ENCODE measurements at regions not wholly inside any gene's neighbourhood (a gene's known extent, or its start where the extent isn't known, plus 50 kb on each side); places are given as distances from the start of the nearest gene placed in this dataset.

DNA sequence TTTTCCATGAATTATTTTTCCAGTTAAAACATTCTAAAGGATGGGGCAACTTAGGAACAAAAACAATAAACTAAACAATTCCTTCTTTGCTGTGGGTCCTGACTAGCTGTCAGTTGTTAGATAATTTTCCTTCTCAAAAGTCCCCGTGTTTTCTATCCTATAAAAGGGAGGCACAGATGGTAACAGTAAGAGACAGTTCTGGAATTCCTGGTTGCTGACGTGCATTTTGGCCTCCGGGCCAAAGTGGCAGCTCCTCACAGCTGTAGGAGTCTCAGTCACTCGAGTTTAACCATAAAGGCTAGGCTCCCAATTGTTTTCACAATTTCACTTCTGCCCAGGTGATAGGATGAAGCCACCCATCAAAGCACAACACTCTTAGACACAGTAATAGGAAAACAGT, 77.0 kb upstream of the ZNF423 start (continued):
- TF ChIP-seq NANOG (IDR thresholded peaks at IDR 0.05; ENCODE audit: borderline replicate concordance): no peak
- TF ChIP-seq STAT1 (IDR thresholded peaks at IDR 0.05; ENCODE audit: unreplicated experiment): no peak
- TF ChIP-seq JUNB (IDR thresholded peaks at IDR 0.05; ENCODE audit: unreplicated experiment): no peak

DNA sequence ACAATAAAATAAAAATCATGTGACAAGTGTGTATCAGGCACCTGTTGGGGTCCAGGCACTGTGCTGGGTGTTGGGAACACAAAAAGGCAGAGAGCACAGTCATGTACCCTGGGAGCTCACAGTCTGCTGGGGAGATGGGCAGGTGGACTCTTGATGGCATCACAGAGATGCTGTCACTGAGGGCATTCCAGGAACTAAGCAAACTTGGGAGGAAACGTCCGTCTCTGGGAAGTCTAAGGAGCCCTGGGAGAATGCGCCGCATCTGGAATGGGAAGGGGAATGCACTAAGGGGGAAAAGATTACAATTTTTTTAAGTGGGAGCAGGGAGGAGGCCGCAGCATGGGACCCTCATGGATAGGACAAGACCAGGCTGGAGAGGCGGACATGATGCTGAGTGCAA, 80.9 kb upstream of the ZNF423 start:
- Mint-ChIP-seq H3K4me3 (no peak overlapping the region), H3K4me1 (peaks cover 9% of the 10 kb centered on the region), H3K9me3 (peaks cover 20% of the 10 kb centered on the region), H3K27ac (no peak overlapping the region), H3K36me3 (ENCODE audit: low read depth) (peaks cover 6% of the 10 kb centered on the region; the same call in 2 of the 3 replicates), H3K27me3 (ENCODE audit: insufficient read depth, low read depth, poor library complexity) (peaks cover 11% of the 10 kb centered on the region)
- Histone ChIP-seq H2AFZ (no peak overlapping the region), H3F3A (replicated peaks; ENCODE audit: low read depth) (no peaks in the 10 kb centered on the region), H3K4me2 (no peak overlapping the region), H4K20me1 (replicated peaks; ENCODE audit: insufficient read depth) (no peaks in the 10 kb centered on the region), H3K27ac (ENCODE audit: low read depth) (no peak overlapping the region), H3K27me3 (ENCODE audit: insufficient read depth) (no peaks in the 10 kb centered on the region), H3K4me1 (ENCODE audit: insufficient read depth) (no peaks in the 10 kb centered on the region), H3K9me2 (ENCODE audit: insufficient read depth) (no peaks in the 10 kb centered on the region), H3K36me3 (ENCODE audit: insufficient read depth) (peaks cover 4% of the 10 kb centered on the region; the same call in 1 of the 2 replicates), H3K4me3 (no peak overlapping the region), H3K79me2 (replicated peaks; ENCODE audit: insufficient read depth) (no peaks in the 10 kb centered on the region)
- TF ChIP-seq POLR2AphosphoS5 (IDR thresholded peaks at IDR 0.05; ENCODE audit: low read depth): no peak
- TF ChIP-seq CTCF (conservative IDR thresholded peaks at IDR 0.05; ENCODE audit: low read depth in 2 of 2): no peak
- no peak for TF ChIP-seq JUNB (IDR thresholded peaks at IDR 0.05; ENCODE audit: unreplicated experiment)
- TF ChIP-seq NANOG (IDR thresholded peaks at IDR 0.05; ENCODE audit: borderline replicate concordance): no peak
- no peak for TF ChIP-seq ZNF462 (CRISPR knock-in tag; IDR thresholded peaks at IDR 0.05)
- no peak for TF ChIP-seq CREB1 (CRISPR knock-in tag; IDR thresholded peaks at IDR 0.05; ENCODE audit: low read depth)
- no peak for TF ChIP-seq ZNF331 (CRISPR knock-in tag; IDR thresholded peaks at IDR 0.05; ENCODE audit: low read depth)
- TF ChIP-seq REST (IDR thresholded peaks at IDR 0.05; ENCODE audit: unreplicated experiment): no peak
- TF ChIP-seq EZH2phosphoT487 (IDR thresholded peaks at IDR 0.05; ENCODE audit: unreplicated experiment): no peak
- TF ChIP-seq EZH2 (IDR thresholded peaks at IDR 0.05; ENCODE audit: low read depth, unreplicated experiment): no peak
- no peak for TF ChIP-seq ZNF114 (CRISPR knock-in tag; IDR thresholded peaks at IDR 0.05)
- TF ChIP-seq ETS1 (IDR thresholded peaks at IDR 0.05): no peak
- TF ChIP-seq STAT1 (IDR thresholded peaks at IDR 0.05; ENCODE audit: unreplicated experiment): no peak
- ATAC-seq (no peak), DNase-seq (ENCODE audit: low spot score) (no peak)

Measured in GM23338 (cell line).